Duodenal mucosa (tissue), 2 donors: ENCODE measurements at regions not wholly inside any gene's neighbourhood (a gene's known extent, or its start where the extent isn't known, plus 50 kb on each side); places are given as distances from the start of the nearest gene placed in this dataset.
"Not testable (repeated sequence)": the region's sequence is repeated elsewhere in the genome, so short reads cannot be mapped to it uniquely, and the experiment has no call there.

Experiments
- H3K27ac ChIP-seq: one replicate; pipeline ENCODE4 v1.7.0; 2013; ENCODE audit warnings: low read depth, low read length
- H3K27me3 ChIP-seq, 2 donors: one replicate each; pipeline ENCODE4 v1.7.0; 2013; ENCODE audit warnings: low read length in 2 of 2, control low read depth in 1 of 2; ENCODE audit not compliant: insufficient read depth in 2 of 2, control insufficient read depth in 1 of 2
- H3K36me3 ChIP-seq, 2 donors: one replicate each; pipeline ENCODE4 v1.7.0; 2013; ENCODE audit warnings: low read length in 2 of 2, control low read depth in 1 of 2; ENCODE audit not compliant: insufficient read depth in 2 of 2, control insufficient read depth in 1 of 2
- H3K4me1 ChIP-seq, 2 donors: one replicate each; pipeline ENCODE4 v1.7.0; 2013; ENCODE audit warnings: low read length in 2 of 2, control low read depth in 1 of 2; ENCODE audit not compliant: insufficient read depth in 2 of 2, control insufficient read depth in 1 of 2
- H3K4me3 ChIP-seq, 2 donors: one replicate each; pipeline ENCODE4 v1.7.0; 2013; ENCODE audit warnings: low read length in 2 of 2, low read depth in 1 of 2
- H3K9ac ChIP-seq, 2 donors: one replicate each; pipeline ENCODE4 v1.7.0; 2013; ENCODE audit warnings: low read length in 2 of 2, low read depth in 1 of 2
- H3K9me3 ChIP-seq, 2 donors: one replicate each; pipeline ENCODE4 v1.7.0; 2013; ENCODE audit warnings: low read length in 2 of 2, control low read depth in 1 of 2; ENCODE audit not compliant: control insufficient read depth in 1 of 2

- no peaks in the 10 kb centered on the region for H3K4me1 ChIP-seq
- H3K36me3 ChIP-seq: no peaks in the 10 kb centered on the region
- H3K9ac ChIP-seq: no peak overlapping the region
- no peaks in the 10 kb centered on the region for H3K27me3 ChIP-seq
- no peak overlapping the region for H3K27ac ChIP-seq
- H3K9me3 ChIP-seq: no peaks in the 10 kb centered on the region
- no peak overlapping the region for H3K4me3 ChIP-seq
These were observed 96.0 kb upstream of the FAM174B start for GRCh38 chr15:92751528-92751927.

- Histone ChIP-seq H3K27ac (no peak overlapping the region), H3K4me3 (no peak overlapping the region), H3K36me3 (no peaks in the 10 kb centered on the region), H3K27me3 (no peaks in the 10 kb centered on the region), H3K4me1 (no peaks in the 10 kb centered on the region), H3K9ac (no peak overlapping the region), H3K9me3 (no peaks in the 10 kb centered on the region)
These were observed 98.0 kb upstream of the FAM174B start for GRCh38 chr15:92753591-92753990.

GRCh38 chr15:92763459-92763858 lies 107.9 kb upstream of the FAM174B start:
- no peak overlapping the region for H3K27ac ChIP-seq
- no peaks in the 10 kb centered on the region for H3K9me3 ChIP-seq
- H3K9ac ChIP-seq: no peak overlapping the region
- H3K27me3 ChIP-seq: no peaks in the 10 kb centered on the region
- H3K36me3 ChIP-seq: no peaks in the 10 kb centered on the region
- no peaks in the 10 kb centered on the region for H3K4me1 ChIP-seq
- H3K4me3 ChIP-seq: no peak overlapping the region

GRCh38 chr15:92768131-92768530 lies 112.6 kb upstream of the FAM174B start:
- H3K4me3 ChIP-seq: not testable (repeated sequence)

GRCh38 chr15:92770641-92771040 lies 115.1 kb upstream of the FAM174B start:
- Histone ChIP-seq H3K9me3 (no peaks in the 10 kb centered on the region), H3K4me3 (no peak overlapping the region)

More at GRCh38 chr15:92768131-92768530, 112.6 kb upstream of the FAM174B start:
- H3K9ac ChIP-seq, H3K27ac ChIP-seq, H3K36me3 ChIP-seq, H3K9me3 ChIP-seq, H3K27me3 ChIP-seq, H3K4me1 ChIP-seq: not testable (repeated sequence)

GRCh38 chr15:92772061-92772460 lies 116.5 kb upstream of the FAM174B start:
- Histone ChIP-seq H3K27ac (no peak overlapping the region), H3K4me3 (no peak overlapping the region), H3K36me3 (no peaks in the 10 kb centered on the region), H3K4me1 (no peaks in the 10 kb centered on the region), H3K27me3 (no peaks in the 10 kb centered on the region), H3K9me3 (no peaks in the 10 kb centered on the region), H3K9ac (no peak overlapping the region)

More at GRCh38 chr15:92770641-92771040, 115.1 kb upstream of the FAM174B start:
- Histone ChIP-seq H3K36me3 (no peaks in the 10 kb centered on the region), H3K9ac (no peak overlapping the region), H3K27me3 (no peaks in the 10 kb centered on the region), H3K4me1 (no peaks in the 10 kb centered on the region), H3K27ac (no peak overlapping the region)

- H3K27me3 ChIP-seq: no peaks in the 10 kb centered on the region
- H3K9me3 ChIP-seq: no peaks in the 10 kb centered on the region
- no peak overlapping the region for H3K4me3 ChIP-seq
- H3K36me3 ChIP-seq: no peaks in the 10 kb centered on the region
- no peaks in the 10 kb centered on the region for H3K4me1 ChIP-seq
- H3K27ac ChIP-seq: no peak overlapping the region
- H3K9ac ChIP-seq: no peak overlapping the region
These were observed 117.2 kb upstream of the FAM174B start for GRCh38 chr15:92772626-92773244.

- H3K4me3 ChIP-seq: no peak overlapping the region
- no peaks in the 10 kb centered on the region for H3K27me3 ChIP-seq
- H3K27ac ChIP-seq: no peak overlapping the region
- H3K9ac ChIP-seq: no peak overlapping the region
- H3K36me3 ChIP-seq: no peaks in the 10 kb centered on the region
- H3K4me1 ChIP-seq: no peaks in the 10 kb centered on the region
- no peaks in the 10 kb centered on the region for H3K9me3 ChIP-seq
These were observed 117.8 kb upstream of the FAM174B start for GRCh38 chr15:92773340-92773739.

- H3K9me3 ChIP-seq: peaks cover 6% of the 10 kb centered on the region in 2 donors
- no peaks in the 10 kb centered on the region for H3K27me3 ChIP-seq
- H3K27ac ChIP-seq: no peak overlapping the region
- H3K4me1 ChIP-seq: no peaks in the 10 kb centered on the region
- no peaks in the 10 kb centered on the region for H3K36me3 ChIP-seq
- no peak overlapping the region for H3K9ac ChIP-seq
- no peak overlapping the region for H3K4me3 ChIP-seq
These were observed 120.2 kb upstream of the CHD2 start for GRCh38 chr15:92779874-92780273.

GRCh38 chr15:92780843-92781242 lies 119.3 kb upstream of the CHD2 start:
- Histone ChIP-seq H3K9ac (no peak overlapping the region), H3K4me3 (no peak overlapping the region), H3K27ac (no peak overlapping the region), H3K4me1 (no peaks in the 10 kb centered on the region), H3K9me3 (peaks cover 6% of the 10 kb centered on the region in 2 donors), H3K36me3 (no peaks in the 10 kb centered on the region), H3K27me3 (no peaks in the 10 kb centered on the region)
